H1 (cell line): ENCODE measurements at regions not wholly inside any gene's neighbourhood (a gene's known extent, or its start where the extent isn't known, plus 50 kb on each side); places are given as distances from the start of the nearest gene placed in this dataset.

ENCODE experiments used
- CTCF ChIA-PET: fragments of 300-600 bp; sonication (Branson Sonifier 250); formaldehyde crosslinking; loops from one replicate; lab custom pipeline; 2021; ENCODE audit not compliant: partially characterized antibody; lab: Charles Lee
- POLR2A ChIA-PET: fragments of 300-600 bp; sonication (Branson Sonifier 250); formaldehyde crosslinking; loops from one replicate; lab custom pipeline; 2021; ENCODE audit warnings: inconsistent platforms; ENCODE audit not compliant: partially characterized antibody; lab: Charles Lee
- DNase-seq, 2 experiments: peaks; one replicate each; pipeline versions ENCODE4 v3.0.0 to v3.0.0-alpha.2; 2010 to 2022; ENCODE audit warnings: low spot score in 2 of 2, low read depth in 1 of 2, mixed read lengths in 1 of 2
- FAIRE-seq: peaks from 2 replicates; lab custom pipeline; 2011; peaks lifted over from hg19 to GRCh38; lab: Jason Lieb, UNC
- H2AFZ ChIP-seq: 2 replicates; pipeline ENCODE4 v1.8.1; 2012; ENCODE audit warnings: low read length, inconsistent platforms
- H2AK5ac ChIP-seq: 2 replicates; pipeline ENCODE4 v1.6.1; 2013; ENCODE audit warnings: low read depth, low read length
- H2BK120ac ChIP-seq: replicated peaks from 2 replicates; pipeline ENCODE3; 2013; ENCODE audit warnings: low read depth, low read length, inconsistent platforms
- H2BK12ac ChIP-seq: 2 replicates; pipeline ENCODE4 v1.6.1; 2013; ENCODE audit warnings: low read depth, low read length
- H2BK15ac ChIP-seq: 2 replicates; pipeline ENCODE4 v1.6.1; 2013; ENCODE audit warnings: low read length
- H2BK20ac ChIP-seq: 2 replicates; pipeline ENCODE4 v1.6.1; 2013; ENCODE audit warnings: low read length
- H2BK5ac ChIP-seq: 2 replicates; pipeline ENCODE4 v1.6.1; 2013; ENCODE audit warnings: low read depth, low read length
- H3K14ac ChIP-seq: 2 replicates; pipeline ENCODE4 v1.6.1; 2013; ENCODE audit warnings: inconsistent platforms; ENCODE audit not compliant: insufficient read length
- H3K18ac ChIP-seq: 2 replicates; pipeline ENCODE4 v1.6.1; 2013; ENCODE audit warnings: low read length; ENCODE audit errors: extremely low read depth
- H3K23ac ChIP-seq: 2 replicates; pipeline ENCODE4 v1.6.1; 2013; ENCODE audit warnings: inconsistent platforms; ENCODE audit not compliant: insufficient read length
- H3K23me2 ChIP-seq: 2 replicates; pipeline ENCODE4 v1.6.1; 2013; ENCODE audit warnings: low read depth, low read length
- H3K27ac ChIP-seq: 2 replicates; pipeline ENCODE4 v1.6.1; 2011; ENCODE audit warnings: low read depth, low read length, inconsistent platforms
- H3K27me3 ChIP-seq, 4 experiments: replicated peaks in 1 of 4; 1 replicate in 1 of 4; 2 replicates in 3 of 4; pipeline versions ENCODE4 v1.6.1 to v1.8.1; 2011 to 2013; ENCODE audit warnings: low read length in 3 of 4, mild to moderate bottlenecking in 3 of 4, inconsistent platforms in 2 of 4, mixed read lengths in 2 of 4, moderate library complexity in 1 of 4; ENCODE audit not compliant: control insufficient read depth in 3 of 4, insufficient read depth in 3 of 4; ENCODE audit errors: extremely low read depth in 1 of 4
- H3K36me3 ChIP-seq, 4 experiments: 2 replicates each; pipeline versions ENCODE4 v1.6.1 to v1.8.1; 2011 to 2013; ENCODE audit warnings: mild to moderate bottlenecking in 4 of 4, low read length in 3 of 4, moderate library complexity in 2 of 4, control low read depth in 1 of 4, inconsistent platforms in 1 of 4; ENCODE audit not compliant: insufficient read depth in 4 of 4, control insufficient read depth in 2 of 4
- H3K4ac ChIP-seq: replicated peaks from 2 replicates; pipeline ENCODE3; 2013; ENCODE audit warnings: low read length, low read depth, mixed read lengths, inconsistent platforms; ENCODE audit not compliant: insufficient read length
- H3K4me1 ChIP-seq, 4 experiments: replicated peaks in 1 of 4; 1 replicate in 1 of 4; 2 replicates in 3 of 4; pipeline versions ENCODE4 v1.6.1 to v1.8.1; 2011 to 2013; ENCODE audit warnings: low read length in 3 of 4, inconsistent platforms in 2 of 4, mixed read lengths in 1 of 4; ENCODE audit not compliant: insufficient read depth in 4 of 4, control insufficient read depth in 3 of 4
- H3K4me2 ChIP-seq, 2 experiments: 2 replicates each; pipeline versions ENCODE4 v1.6.1 to v1.8.1; 2011 to 2013; ENCODE audit warnings: low read depth in 2 of 2, low read length in 2 of 2, control low read depth in 1 of 2, inconsistent platforms in 1 of 2, mild to moderate bottlenecking in 1 of 2; ENCODE audit not compliant: insufficient read depth in 1 of 2
- H3K4me3 ChIP-seq, 4 experiments: fragments of 200-600, 300-600 bp in 1 of 4; sonication (generic), shearing (Covaris generic), sonication (Bioruptor Twin) in 1 of 4; 2 replicates each; pipeline versions ENCODE4 v1.5.1 to v1.8.1; 2011 to 2016; ENCODE audit warnings: low read length in 4 of 4, low read depth in 3 of 4, control low read depth in 2 of 4, inconsistent platforms in 2 of 4, mild to moderate bottlenecking in 2 of 4, mixed read lengths in 1 of 4, moderate library complexity in 1 of 4; ENCODE audit not compliant: insufficient read depth in 2 of 4; ENCODE audit errors: extremely low read depth in 1 of 4
- H3K56ac ChIP-seq: replicated peaks from 2 replicates; pipeline ENCODE3; 2013; ENCODE audit warnings: low read depth, mild to moderate bottlenecking, mixed read lengths, low read length, inconsistent platforms; ENCODE audit not compliant: insufficient read length
- H3K79me1 ChIP-seq: 2 replicates; pipeline ENCODE4 v1.6.1; 2013; ENCODE audit warnings: low read depth, low read length, control low read depth
- H3K79me2 ChIP-seq, 2 experiments: 2 replicates each; pipeline versions ENCODE4 v1.6.1 to v1.8.1; 2012 to 2013; ENCODE audit warnings: low read length in 2 of 2, mild to moderate bottlenecking in 2 of 2, inconsistent platforms in 1 of 2; ENCODE audit not compliant: insufficient read depth in 2 of 2, control insufficient read depth in 1 of 2
- H3K9ac ChIP-seq, 4 experiments: replicated peaks in 1 of 4; 1 replicate in 1 of 4; 2 replicates in 3 of 4; pipeline versions ENCODE4 v1.6.1 to v1.8.1; 2011 to 2013; ENCODE audit warnings: low read depth in 3 of 4, low read length in 3 of 4, control low read depth in 2 of 4, mild to moderate bottlenecking in 2 of 4, moderate library complexity in 2 of 4, inconsistent platforms in 1 of 4; ENCODE audit errors: extremely low read depth in 1 of 4
- H3K9me3 ChIP-seq, 2 experiments: 2 replicates each; pipeline versions ENCODE4 v1.6.1 to v1.8.1; 2012 to 2013; ENCODE audit warnings: mild to moderate bottlenecking in 2 of 2, moderate library complexity in 2 of 2, control low read depth in 1 of 2, inconsistent platforms in 1 of 2, low read depth in 1 of 2, low read length in 1 of 2, mixed read lengths in 1 of 2; ENCODE audit not compliant: insufficient read depth in 2 of 2
- H4K20me1 ChIP-seq, 2 experiments: replicated peaks in 1 of 2; 2 replicates each; pipeline versions ENCODE3 to v1.8.1; 2011 to 2013; ENCODE audit warnings: inconsistent platforms in 2 of 2, low read length in 2 of 2, mild to moderate bottlenecking in 1 of 2; ENCODE audit not compliant: insufficient read depth in 2 of 2, control insufficient read depth in 1 of 2
- H4K5ac ChIP-seq: 2 replicates; pipeline ENCODE4 v1.6.1; 2013; ENCODE audit warnings: low read length, low read depth, mixed read lengths, inconsistent platforms; ENCODE audit not compliant: insufficient read length
- H4K8ac ChIP-seq: 2 replicates; pipeline ENCODE4 v1.8.0; 2013; ENCODE audit warnings: mild to moderate bottlenecking, moderate library complexity, low read length, inconsistent platforms; ENCODE audit not compliant: insufficient read depth; ENCODE audit errors: extremely low read depth
- H4K91ac ChIP-seq: replicated peaks from 2 replicates; pipeline ENCODE3; 2013; ENCODE audit warnings: low read length, mixed read lengths, inconsistent platforms; ENCODE audit not compliant: insufficient read length
- BCL11A ChIP-seq, 2 experiments: IDR thresholded peaks; one replicate each; pipeline ENCODE4 v1.6.1; 2011; ENCODE audit warnings: low read depth in 2 of 2, low read length in 2 of 2, mild to moderate bottlenecking in 2 of 2
- CREB1 ChIP-seq: IDR thresholded peaks from 2 replicates; pipeline ENCODE4 v1.6.1; 2012; ENCODE audit warnings: inconsistent platforms
- CTBP2 ChIP-seq: IDR thresholded peaks from 2 replicates; pipeline ENCODE4 v1.7.0; 2011; ENCODE audit warnings: borderline replicate concordance, mild to moderate bottlenecking, moderate library complexity, mixed read lengths, low read length; ENCODE audit not compliant: insufficient read depth, insufficient read length
- CTCF ChIP-seq, 3 experiments: IDR thresholded peaks; 1 replicate in 2 of 3; 2 replicates in 1 of 3; pipeline versions ENCODE4 v1.5.1 to v1.6.1; 2011; ENCODE audit warnings: low read length in 3 of 3, mild to moderate bottlenecking in 3 of 3, inconsistent platforms in 2 of 3, low read depth in 1 of 3, moderate library complexity in 1 of 3; ENCODE audit not compliant: insufficient read depth in 1 of 3; ENCODE audit errors: control extremely low read depth in 1 of 3
- EGR1 ChIP-seq: IDR thresholded peaks from 2 replicates; pipeline ENCODE4 v1.6.1; 2011; ENCODE audit warnings: low read depth, low read length, borderline replicate concordance
- EZH2 ChIP-seq: fragments of 200-600 bp; sonication (generic); IDR thresholded peaks from 2 replicates; pipeline ENCODE4 v1.7.1; 2012; ENCODE audit warnings: low read depth, mild to moderate bottlenecking, moderate library complexity, low read length, inconsistent platforms; ENCODE audit not compliant: severe bottlenecking
- KDM4A ChIP-seq: IDR thresholded peaks from one replicate; pipeline ENCODE4 v1.7.1; 2012; ENCODE audit warnings: low read depth, mild to moderate bottlenecking, moderate library complexity, low read length, inconsistent platforms; ENCODE audit not compliant: severe bottlenecking
- NRF1 ChIP-seq: IDR thresholded peaks from 2 replicates; pipeline ENCODE4 v1.6.1; 2011; ENCODE audit warnings: mild to moderate bottlenecking, low read depth, low read length, improper control_type of control experiment
- RAD21 ChIP-seq, 2 experiments: IDR thresholded peaks in 1 of 2; conservative IDR thresholded peaks in 1 of 2; 2 replicates each; pipeline ENCODE4 v1.6.1; 2011; ENCODE audit warnings: low read depth in 2 of 2, low read length in 2 of 2, improper control_type of control experiment in 1 of 2, inconsistent platforms in 1 of 2, mild to moderate bottlenecking in 1 of 2, moderate library complexity in 1 of 2
- SAP30 ChIP-seq: fragments of 300-600 bp; sonication (generic); IDR thresholded peaks from 2 replicates; pipeline ENCODE4 v1.7.1; 2012; ENCODE audit warnings: low read length, moderate library complexity, mild to moderate bottlenecking, inconsistent platforms; ENCODE audit not compliant: insufficient read depth, insufficient replicate concordance
- SP1 ChIP-seq: IDR thresholded peaks from 2 replicates; pipeline ENCODE4 v1.6.1; 2011; ENCODE audit warnings: low read depth, low read length
- SP2 ChIP-seq: IDR thresholded peaks from 2 replicates; pipeline ENCODE4 v1.6.1; 2012; ENCODE audit warnings: mild to moderate bottlenecking, low read length, inconsistent platforms
- SP4 ChIP-seq: IDR thresholded peaks from 2 replicates; pipeline ENCODE4 v1.6.1; 2012; ENCODE audit warnings: low read length, inconsistent platforms
- YY1 ChIP-seq: IDR thresholded peaks from 2 replicates; pipeline ENCODE4 v1.6.1; 2011; ENCODE audit warnings: low read depth, mild to moderate bottlenecking, low read length

DNA sequence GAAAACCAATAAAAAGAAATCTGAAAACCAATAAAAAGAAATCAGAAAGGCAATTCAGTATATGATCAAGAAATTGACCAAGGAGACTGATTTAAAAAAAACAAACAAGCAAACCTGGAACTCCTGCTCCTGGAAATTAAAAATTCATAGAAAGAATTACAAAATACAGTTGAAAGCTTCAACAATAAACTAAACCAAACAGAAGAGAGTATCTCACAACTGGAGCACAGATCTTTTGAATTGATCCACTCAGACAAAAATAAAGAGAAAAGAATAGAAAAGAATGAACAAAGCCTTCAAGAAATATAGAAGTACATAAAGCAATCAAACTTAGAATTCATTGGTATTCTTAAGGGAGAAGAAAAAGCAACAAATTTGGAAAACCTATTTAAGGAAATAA, 271.4 kb downstream of the MBNL1 start:
- no peak for FAIRE-seq
- no peak overlapping the region for H2BK120ac ChIP-seq
- H2BK12ac ChIP-seq: no peak overlapping the region
- no peak overlapping the region for H3K9ac ChIP-seq
- H2BK5ac ChIP-seq: no peak overlapping the region
- no peaks in the 10 kb centered on the region for H3K79me2 ChIP-seq
- H3K9me3 ChIP-seq: no peaks in the 10 kb centered on the region
- H3K27ac ChIP-seq: no peak overlapping the region
- H3K4me1 ChIP-seq: no peaks in the 10 kb centered on the region
- H4K20me1 ChIP-seq: no peaks in the 10 kb centered on the region
- H3K79me1 ChIP-seq: no peaks in the 10 kb centered on the region
- H4K8ac ChIP-seq: no peak overlapping the region
- no peak overlapping the region for H3K14ac ChIP-seq
- DNase-seq: no peak
- CTCF ChIA-PET: interaction anchor here (0.6 to 4.8 kb wide), 11 partner anchors 12 to 530 kb away, joined by 3 to 32 read pairs (median 3); no protein-coding TSS in a partner anchor
- no peak overlapping the region for H4K91ac ChIP-seq
- no peak overlapping the region for H3K4me3 ChIP-seq
- H2BK15ac ChIP-seq: no peak overlapping the region
- no peaks in the 10 kb centered on the region for H3K36me3 ChIP-seq
- H4K5ac ChIP-seq: no peak overlapping the region
- H2AK5ac ChIP-seq: no peak overlapping the region
- no peak overlapping the region for H3K18ac ChIP-seq
- POLR2A ChIA-PET: no interaction called here
- no peak overlapping the region for H2BK20ac ChIP-seq
- no peak overlapping the region for H3K23ac ChIP-seq
- H2AFZ ChIP-seq: no peak overlapping the region
- no peaks in the 10 kb centered on the region for H3K27me3 ChIP-seq
- no peaks in the 10 kb centered on the region for H3K23me2 ChIP-seq
- no peak overlapping the region for H3K4me2 ChIP-seq
- no peak overlapping the region for H3K56ac ChIP-seq
- no peak overlapping the region for H3K4ac ChIP-seq
- TF ChIP-seq SP2 (no peak), EGR1 (no peak), SAP30 (no peak), SP1 (no peak), SP4 (no peak), CTBP2 (no peak), NRF1 (no peak), CREB1 (no peak), YY1 (no peak), BCL11A (IDR thresholded peaks at IDR 0.05; ENCODE audit: low read depth in 2 of 2, low read length in 2 of 2) (no peak), CTCF (IDR thresholded peaks at IDR 0.05; ENCODE audit: control extremely low read depth in 1 of 3, insufficient read depth in 1 of 3, low read depth in 1 of 3, low read length in 3 of 3) (no peak), RAD21 (IDR thresholded peaks at IDR 0.05 in 1 of 2, conservative IDR thresholded peaks at IDR 0.05 in 1 of 2; ENCODE audit: low read depth in 2 of 2, low read length in 2 of 2) (no peak), KDM4A (no peak), EZH2 (no peak)
